IPS-15b (cell line): ENCODE measurements at regions not wholly inside any gene's neighbourhood (a gene's known extent, or its start where the extent isn't known, plus 50 kb on each side); places are given as distances from the start of the nearest gene placed in this dataset.

Experiments used
- H3K27me3 ChIP-seq: one replicate; pipeline ENCODE4 v1.6.1; 2013; ENCODE audit warnings: low read length; ENCODE audit not compliant: control insufficient read depth, insufficient read depth
- H3K36me3 ChIP-seq: one replicate; pipeline ENCODE4 v1.6.1; 2013; ENCODE audit warnings: low read length; ENCODE audit not compliant: control insufficient read depth, insufficient read depth
- H3K4me1 ChIP-seq: one replicate; pipeline ENCODE4 v1.6.1; 2013; ENCODE audit warnings: mild to moderate bottlenecking, low read length; ENCODE audit not compliant: control insufficient read depth, insufficient read depth
- H3K4me3 ChIP-seq: one replicate; pipeline ENCODE4 v1.5.1; 2013; ENCODE audit warnings: low read depth, low read length
- H3K9ac ChIP-seq: one replicate; pipeline ENCODE4 v1.6.1; 2013; ENCODE audit warnings: low read depth, mild to moderate bottlenecking, low read length
- H3K9me3 ChIP-seq: one replicate; pipeline ENCODE4 v1.6.1; 2013; ENCODE audit warnings: mild to moderate bottlenecking, low read length; ENCODE audit not compliant: control insufficient read depth, insufficient read depth

GRCh38 chr4:20416800-20417199, 165.1 kb downstream of the SLIT2 start:
- no peaks in the 10 kb centered on the region for H3K9me3 ChIP-seq
- no peaks in the 10 kb centered on the region for H3K27me3 ChIP-seq
- H3K9ac ChIP-seq: no peak overlapping the region
- no peaks in the 10 kb centered on the region for H3K36me3 ChIP-seq
- no peaks in the 10 kb centered on the region for H3K4me1 ChIP-seq
- H3K4me3 ChIP-seq: no peak overlapping the region

- no peaks in the 10 kb centered on the region for H3K4me1 ChIP-seq
- H3K27me3 ChIP-seq: no peaks in the 10 kb centered on the region
- H3K36me3 ChIP-seq: no peaks in the 10 kb centered on the region
- H3K4me3 ChIP-seq: no peak overlapping the region
- H3K9ac ChIP-seq: no peak overlapping the region
- H3K9me3 ChIP-seq: no peaks in the 10 kb centered on the region
These were observed 167.3 kb downstream of the SLIT2 start for GRCh38 chr4:20418861-20419451.

GRCh38 chr4:20420916-20421602, 169.4 kb downstream of the SLIT2 start:
- no peaks in the 10 kb centered on the region for H3K27me3 ChIP-seq

GRCh38 chr4:20421603-20421985, 169.9 kb downstream of the SLIT2 start:
- Histone ChIP-seq H3K36me3 (no peaks in the 10 kb centered on the region), H3K9me3 (no peaks in the 10 kb centered on the region), H3K27me3 (no peaks in the 10 kb centered on the region), H3K4me3 (no peak overlapping the region), H3K9ac (no peak overlapping the region), H3K4me1 (no peaks in the 10 kb centered on the region)

More at GRCh38 chr4:20420916-20421602, 169.4 kb downstream of the SLIT2 start:
- H3K4me1 ChIP-seq: no peaks in the 10 kb centered on the region
- no peaks in the 10 kb centered on the region for H3K36me3 ChIP-seq
- H3K9ac ChIP-seq: no peak overlapping the region
- H3K9me3 ChIP-seq: no peaks in the 10 kb centered on the region
- H3K4me3 ChIP-seq: no peak overlapping the region

- no peak overlapping the region for H3K9ac ChIP-seq
- no peak overlapping the region for H3K4me3 ChIP-seq
- H3K9me3 ChIP-seq: no peaks in the 10 kb centered on the region
These were observed 170.7 kb downstream of the SLIT2 start for GRCh38 chr4:20422398-20422797.

GRCh38 chr4:20423420-20423819, 171.7 kb downstream of the SLIT2 start:
- H3K9me3 ChIP-seq: no peaks in the 10 kb centered on the region
- no peaks in the 10 kb centered on the region for H3K27me3 ChIP-seq
- no peaks in the 10 kb centered on the region for H3K36me3 ChIP-seq
- no peak overlapping the region for H3K4me3 ChIP-seq
- H3K4me1 ChIP-seq: no peaks in the 10 kb centered on the region
- H3K9ac ChIP-seq: no peak overlapping the region

More at GRCh38 chr4:20422398-20422797, 170.7 kb downstream of the SLIT2 start:
- no peaks in the 10 kb centered on the region for H3K4me1 ChIP-seq
- H3K36me3 ChIP-seq: no peaks in the 10 kb centered on the region
- H3K27me3 ChIP-seq: no peaks in the 10 kb centered on the region

- Histone ChIP-seq H3K9me3 (no peaks in the 10 kb centered on the region), H3K4me3 (no peak overlapping the region)
These were observed 174.3 kb downstream of the SLIT2 start for GRCh38 chr4:20426028-20426427.

GRCh38 chr4:20428436-20429160, 176.9 kb downstream of the SLIT2 start:
- H3K4me1 ChIP-seq: no peaks in the 10 kb centered on the region
- H3K9me3 ChIP-seq: no peaks in the 10 kb centered on the region
- no peaks in the 10 kb centered on the region for H3K27me3 ChIP-seq
- H3K9ac ChIP-seq: no peak overlapping the region
- H3K4me3 ChIP-seq: no peak overlapping the region
- no peaks in the 10 kb centered on the region for H3K36me3 ChIP-seq

More at GRCh38 chr4:20426028-20426427, 174.3 kb downstream of the SLIT2 start:
- no peaks in the 10 kb centered on the region for H3K4me1 ChIP-seq
- H3K27me3 ChIP-seq: no peaks in the 10 kb centered on the region
- no peak overlapping the region for H3K9ac ChIP-seq
- no peaks in the 10 kb centered on the region for H3K36me3 ChIP-seq

- H3K36me3 ChIP-seq: no peaks in the 10 kb centered on the region
- H3K4me3 ChIP-seq: no peak overlapping the region
- H3K9me3 ChIP-seq: no peaks in the 10 kb centered on the region
- H3K4me1 ChIP-seq: no peaks in the 10 kb centered on the region
- no peak overlapping the region for H3K9ac ChIP-seq
- no peaks in the 10 kb centered on the region for H3K27me3 ChIP-seq
These were observed 178.7 kb downstream of the SLIT2 start for GRCh38 chr4:20430259-20430941.

GRCh38 chr4:20431543-20431951, 179.8 kb downstream of the SLIT2 start:
- Histone ChIP-seq H3K9ac (no peak overlapping the region), H3K4me3 (no peak overlapping the region), H3K9me3 (no peaks in the 10 kb centered on the region), H3K27me3 (no peaks in the 10 kb centered on the region), H3K36me3 (no peaks in the 10 kb centered on the region), H3K4me1 (no peaks in the 10 kb centered on the region)

- no peaks in the 10 kb centered on the region for H3K9me3 ChIP-seq
- H3K4me3 ChIP-seq: no peak overlapping the region
- no peaks in the 10 kb centered on the region for H3K4me1 ChIP-seq
These were observed 180.4 kb downstream of the SLIT2 start for GRCh38 chr4:20432088-20432487.

More at GRCh38 chr4:20432088-20432487, 180.4 kb downstream of the SLIT2 start:
- Histone ChIP-seq H3K36me3 (no peaks in the 10 kb centered on the region), H3K27me3 (no peaks in the 10 kb centered on the region), H3K9ac (no peak overlapping the region)
